Choroid plexus epithelial cell (primary cell): ENCODE measurements at regions not wholly inside any gene's neighbourhood (a gene's known extent, or its start where the extent isn't known, plus 50 kb on each side); places are given as distances from the start of the nearest gene placed in this dataset.
A peak's percentile ranks its signal among the peaks of the same experiment; 100 is the strongest.
"Not testable (repeated sequence)": the region's sequence is repeated elsewhere in the genome, so short reads cannot be mapped to it uniquely, and the experiment has no call there.

Source experiments
- DNase-seq: peaks from one replicate; pipeline ENCODE4 v3.0.0-alpha.2; 2010; ENCODE audit warnings: low read depth
- H3K4me3 ChIP-seq: 2 replicates; pipeline ENCODE4 v1.5.1; 2011; ENCODE audit warnings: low read depth, mild to moderate bottlenecking, control low read depth, low read length, moderate library complexity
- TF ChIP-seq, protein P1 (sequence below): conservative IDR thresholded peaks from 2 replicates; pipeline ENCODE4 v1.5.1; 2011; ENCODE audit warnings: low read depth, mild to moderate bottlenecking, control low read depth, inconsistent platforms, low read length, moderate library complexity

DNA sequence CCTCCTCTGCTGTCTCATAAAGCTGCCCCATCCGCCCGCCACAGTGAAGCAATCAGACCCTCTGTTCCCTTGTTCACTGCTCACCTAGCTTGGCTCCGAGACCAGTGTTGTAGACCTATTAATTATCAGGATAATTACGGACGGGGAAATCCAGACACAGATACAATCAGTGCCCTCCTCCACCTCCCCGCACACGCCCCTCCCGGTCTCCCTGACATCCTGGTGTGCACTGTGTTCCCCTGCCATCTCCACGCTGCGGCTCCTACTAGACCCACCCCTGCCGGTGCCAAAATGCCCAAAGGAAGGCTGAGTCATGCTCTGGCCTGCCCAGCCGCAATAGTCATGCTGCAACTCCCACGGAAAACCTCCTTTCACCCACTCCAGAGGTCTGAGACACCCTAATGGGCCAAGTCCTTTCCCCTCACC is 277.3 kb upstream of the TLE3 start:
- TF ChIP-seq, protein P1, sequence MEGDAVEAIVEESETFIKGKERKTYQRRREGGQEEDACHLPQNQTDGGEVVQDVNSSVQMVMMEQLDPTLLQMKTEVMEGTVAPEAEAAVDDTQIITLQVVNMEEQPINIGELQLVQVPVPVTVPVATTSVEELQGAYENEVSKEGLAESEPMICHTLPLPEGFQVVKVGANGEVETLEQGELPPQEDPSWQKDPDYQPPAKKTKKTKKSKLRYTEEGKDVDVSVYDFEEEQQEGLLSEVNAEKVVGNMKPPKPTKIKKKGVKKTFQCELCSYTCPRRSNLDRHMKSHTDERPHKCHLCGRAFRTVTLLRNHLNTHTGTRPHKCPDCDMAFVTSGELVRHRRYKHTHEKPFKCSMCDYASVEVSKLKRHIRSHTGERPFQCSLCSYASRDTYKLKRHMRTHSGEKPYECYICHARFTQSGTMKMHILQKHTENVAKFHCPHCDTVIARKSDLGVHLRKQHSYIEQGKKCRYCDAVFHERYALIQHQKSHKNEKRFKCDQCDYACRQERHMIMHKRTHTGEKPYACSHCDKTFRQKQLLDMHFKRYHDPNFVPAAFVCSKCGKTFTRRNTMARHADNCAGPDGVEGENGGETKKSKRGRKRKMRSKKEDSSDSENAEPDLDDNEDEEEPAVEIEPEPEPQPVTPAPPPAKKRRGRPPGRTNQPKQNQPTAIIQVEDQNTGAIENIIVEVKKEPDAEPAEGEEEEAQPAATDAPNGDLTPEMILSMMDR = no peak
- DNase-seq = no peak
- no peak overlapping the region for H3K4me3 ChIP-seq

DNA sequence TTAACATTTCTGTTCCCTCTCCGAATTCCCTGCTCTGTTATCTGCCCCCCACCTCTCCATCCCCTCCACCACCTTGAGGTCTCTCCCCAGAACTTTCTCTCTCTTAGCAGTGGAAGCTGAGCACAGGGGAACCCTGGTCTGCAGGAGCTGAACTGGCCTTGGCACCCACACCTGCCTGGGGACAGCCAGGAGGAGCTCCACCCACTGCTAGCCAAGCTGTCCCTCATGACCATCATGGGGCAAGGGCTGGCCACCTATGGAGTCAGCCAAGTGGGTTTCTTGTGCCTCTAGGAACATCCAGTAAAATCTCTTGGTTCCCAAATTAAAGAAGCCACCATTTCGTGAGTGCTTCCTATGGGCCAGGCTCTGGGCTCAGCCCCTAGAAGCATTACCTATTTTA is 276.4 kb upstream of the TLE3 start:
- TF ChIP-seq, protein P1 = no peak
- no peak for DNase-seq
- H3K4me3 ChIP-seq = no peak overlapping the region

DNA sequence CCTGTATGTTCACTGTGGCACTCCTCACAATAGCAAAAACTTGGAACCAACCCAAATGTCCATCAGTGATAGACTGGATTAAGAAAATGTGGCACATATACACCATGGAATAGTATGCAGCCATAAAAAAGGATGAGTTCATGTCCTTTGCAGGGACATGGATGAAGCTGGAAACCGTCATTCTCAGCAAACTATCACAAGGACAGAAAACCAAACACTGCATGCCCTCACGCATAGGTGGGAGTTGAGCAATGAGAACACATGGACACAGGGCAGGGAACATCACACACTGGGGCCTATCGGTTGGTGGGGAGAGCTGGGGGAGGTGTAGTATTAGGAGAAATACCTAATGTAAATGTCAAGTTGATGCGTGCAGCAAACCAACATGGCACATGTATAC is 275.7 kb upstream of the TLE3 start:
- not testable (repeated sequence) for H3K4me3 ChIP-seq, DNase-seq

DNA sequence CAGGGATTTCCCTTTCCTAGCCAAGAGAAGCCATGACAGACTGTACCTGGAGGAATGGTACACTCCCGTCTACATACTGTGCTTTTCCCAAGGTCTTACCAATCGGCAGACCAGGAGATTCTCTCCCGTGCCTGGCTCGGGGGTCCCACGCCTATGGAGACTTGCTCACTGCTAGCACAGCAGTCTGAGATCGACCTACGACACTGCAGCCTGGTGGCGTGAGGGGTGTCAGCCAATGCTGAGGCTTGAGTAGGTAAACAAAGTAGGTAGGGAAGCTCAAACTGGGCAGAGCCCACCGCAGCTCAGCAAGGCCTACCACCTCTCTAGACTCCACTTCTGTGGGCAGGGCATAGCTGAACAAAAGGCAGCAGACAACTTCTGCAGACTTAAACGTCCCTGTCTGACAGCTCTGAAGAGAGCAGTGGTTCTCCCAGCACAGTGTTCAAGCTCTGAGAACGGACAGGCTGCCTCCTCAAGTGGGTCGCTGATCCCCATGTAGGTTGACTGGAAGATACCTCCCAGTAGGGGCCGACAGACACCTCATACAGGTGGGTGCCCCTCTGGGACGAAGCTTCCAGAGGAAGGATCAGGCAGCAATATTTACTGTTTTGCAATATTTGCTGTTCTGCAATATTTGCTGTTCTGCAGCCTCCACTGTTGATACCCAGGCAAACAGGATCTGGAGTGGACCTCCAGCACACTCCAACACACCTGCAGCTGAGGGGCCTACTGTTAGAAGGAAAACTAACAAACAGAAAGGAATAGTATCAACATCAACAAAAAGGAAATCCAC is 270.4 kb upstream of the TLE3 start:
- H3K4me3 ChIP-seq, DNase-seq: not testable (repeated sequence)

DNA sequence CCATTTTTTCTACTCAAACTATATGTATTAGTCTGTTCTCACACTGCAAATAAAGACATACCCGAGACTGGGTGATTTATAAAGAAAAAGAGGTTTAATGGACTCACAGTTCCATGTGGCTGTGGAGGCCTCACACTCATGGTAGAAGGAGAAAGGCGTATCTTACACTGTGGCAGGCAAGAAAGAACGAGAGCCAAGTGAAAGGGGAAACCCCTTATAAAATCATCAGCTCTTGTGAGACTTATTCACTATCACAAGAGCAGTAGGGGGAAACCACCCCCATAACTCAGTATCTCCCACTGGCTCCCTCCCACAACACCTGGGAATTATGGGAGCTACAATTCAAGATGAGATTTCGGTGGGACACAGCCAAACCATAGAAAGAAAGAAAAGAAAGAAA is 266.3 kb upstream of the TLE3 start:
- not testable (repeated sequence) for DNase-seq, H3K4me3 ChIP-seq

DNA sequence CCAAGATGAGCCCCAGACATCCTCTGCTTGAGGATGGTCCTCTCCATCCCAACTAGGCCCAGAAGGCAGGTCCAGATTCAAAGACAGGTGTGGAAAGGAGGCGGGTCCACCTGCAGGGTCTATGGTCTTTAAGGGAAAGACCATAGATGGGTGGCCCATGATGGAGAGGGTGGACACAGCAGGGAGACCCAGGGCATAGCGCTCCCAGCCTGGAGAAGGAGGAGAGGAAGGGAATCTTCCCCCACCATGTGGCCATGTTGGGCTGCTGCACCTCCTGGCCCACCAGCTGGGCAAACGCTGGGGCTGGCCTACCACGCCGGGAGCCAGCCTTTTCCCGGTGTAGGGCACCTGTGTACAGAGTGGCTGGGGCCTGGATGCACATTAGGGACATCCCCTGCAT is 265.2 kb upstream of the TLE3 start:
- no peak overlapping the region for H3K4me3 ChIP-seq
- TF ChIP-seq, protein P1 = peak; percentile 92
- peak; percentile 71 for DNase-seq

DNA sequence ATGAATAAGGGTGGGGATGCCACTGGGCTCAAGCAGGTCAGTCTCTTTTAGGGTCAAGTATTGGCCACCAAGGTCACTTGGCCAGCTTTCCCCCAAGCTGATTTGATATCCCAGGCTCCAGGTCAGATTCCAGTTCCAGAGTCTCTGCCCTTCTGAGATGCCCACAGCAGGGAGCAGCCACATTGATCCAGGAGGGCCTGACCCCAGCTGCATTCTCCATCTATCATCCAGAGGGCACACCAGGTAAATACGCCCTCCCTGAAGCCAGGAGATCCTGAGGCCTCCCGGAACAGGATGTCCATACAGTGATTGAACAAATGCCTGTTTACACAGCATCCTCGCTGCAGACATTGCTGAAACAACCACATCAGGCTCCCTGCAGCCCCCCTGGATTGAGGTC is 264.6 kb upstream of the TLE3 start:
- TF ChIP-seq, protein P1 = no peak
- no peak for DNase-seq
- no peak overlapping the region for H3K4me3 ChIP-seq

DNA sequence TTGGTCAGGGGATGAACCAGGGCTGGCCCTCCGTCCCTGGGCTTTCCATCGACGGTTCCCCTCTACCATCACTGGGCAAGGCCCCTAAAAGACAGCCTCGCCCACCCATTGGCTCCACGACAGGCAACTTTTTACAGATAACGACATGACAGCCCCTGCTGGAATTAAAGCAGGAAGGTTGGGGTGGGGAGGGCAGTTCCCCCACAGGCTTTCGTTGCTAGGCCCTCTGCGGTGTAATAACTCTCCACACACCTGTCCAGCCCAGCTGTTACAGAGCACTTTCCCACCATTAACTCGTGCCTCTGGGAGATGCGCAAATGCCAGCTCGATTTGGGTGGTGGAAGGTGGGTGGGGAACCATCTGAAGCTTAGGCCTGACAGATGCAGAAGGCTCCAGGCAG is 264.2 kb upstream of the TLE3 start:
- no peak for DNase-seq
- TF ChIP-seq, protein P1 = no peak

DNA sequence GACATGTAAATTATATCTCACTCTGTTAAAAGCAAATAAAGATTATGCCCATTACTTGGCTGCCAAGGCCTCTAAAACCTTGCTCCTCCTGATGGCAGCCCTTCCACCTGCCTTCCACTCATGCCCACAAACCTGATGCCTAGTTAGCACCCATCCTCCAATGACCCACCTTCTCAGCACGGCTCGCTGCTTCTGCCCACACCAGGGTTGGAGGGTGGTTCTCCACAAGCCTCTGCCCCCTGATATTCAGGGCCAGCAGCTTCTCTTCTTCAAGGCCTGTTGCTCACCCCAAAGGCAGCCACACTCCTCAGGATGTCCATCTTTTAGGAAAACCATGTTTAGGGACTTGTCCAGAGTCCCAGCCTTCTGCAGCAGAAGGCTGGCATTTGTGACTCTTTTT is 263.4 kb upstream of the TLE3 start:
- TF ChIP-seq, protein P1 = no peak
- no peak overlapping the region for H3K4me3 ChIP-seq
- DNase-seq = no peak

More for the DNA sequence above, 264.2 kb upstream of the TLE3 start:
- no peak overlapping the region for H3K4me3 ChIP-seq
